ENCODE measurements at regions not wholly inside any gene's neighbourhood (a gene's known extent, or its start where the extent isn't known, plus 50 kb on each side); places are given as distances from the start of the nearest gene placed in this dataset.

GRCh38 chr15:60265057-60265456 lies 132.7 kb downstream of the ANXA2 start:
- TF ChIP-seq, protein P1, sequence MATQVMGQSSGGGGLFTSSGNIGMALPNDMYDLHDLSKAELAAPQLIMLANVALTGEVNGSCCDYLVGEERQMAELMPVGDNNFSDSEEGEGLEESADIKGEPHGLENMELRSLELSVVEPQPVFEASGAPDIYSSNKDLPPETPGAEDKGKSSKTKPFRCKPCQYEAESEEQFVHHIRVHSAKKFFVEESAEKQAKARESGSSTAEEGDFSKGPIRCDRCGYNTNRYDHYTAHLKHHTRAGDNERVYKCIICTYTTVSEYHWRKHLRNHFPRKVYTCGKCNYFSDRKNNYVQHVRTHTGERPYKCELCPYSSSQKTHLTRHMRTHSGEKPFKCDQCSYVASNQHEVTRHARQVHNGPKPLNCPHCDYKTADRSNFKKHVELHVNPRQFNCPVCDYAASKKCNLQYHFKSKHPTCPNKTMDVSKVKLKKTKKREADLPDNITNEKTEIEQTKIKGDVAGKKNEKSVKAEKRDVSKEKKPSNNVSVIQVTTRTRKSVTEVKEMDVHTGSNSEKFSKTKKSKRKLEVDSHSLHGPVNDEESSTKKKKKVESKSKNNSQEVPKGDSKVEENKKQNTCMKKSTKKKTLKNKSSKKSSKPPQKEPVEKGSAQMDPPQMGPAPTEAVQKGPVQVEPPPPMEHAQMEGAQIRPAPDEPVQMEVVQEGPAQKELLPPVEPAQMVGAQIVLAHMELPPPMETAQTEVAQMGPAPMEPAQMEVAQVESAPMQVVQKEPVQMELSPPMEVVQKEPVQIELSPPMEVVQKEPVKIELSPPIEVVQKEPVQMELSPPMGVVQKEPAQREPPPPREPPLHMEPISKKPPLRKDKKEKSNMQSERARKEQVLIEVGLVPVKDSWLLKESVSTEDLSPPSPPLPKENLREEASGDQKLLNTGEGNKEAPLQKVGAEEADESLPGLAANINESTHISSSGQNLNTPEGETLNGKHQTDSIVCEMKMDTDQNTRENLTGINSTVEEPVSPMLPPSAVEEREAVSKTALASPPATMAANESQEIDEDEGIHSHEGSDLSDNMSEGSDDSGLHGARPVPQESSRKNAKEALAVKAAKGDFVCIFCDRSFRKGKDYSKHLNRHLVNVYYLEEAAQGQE (IDR thresholded peaks at IDR 0.05; ENCODE audit: insufficient replicate concordance, low read depth) = no peak
- TF ChIP-seq, protein P2, sequence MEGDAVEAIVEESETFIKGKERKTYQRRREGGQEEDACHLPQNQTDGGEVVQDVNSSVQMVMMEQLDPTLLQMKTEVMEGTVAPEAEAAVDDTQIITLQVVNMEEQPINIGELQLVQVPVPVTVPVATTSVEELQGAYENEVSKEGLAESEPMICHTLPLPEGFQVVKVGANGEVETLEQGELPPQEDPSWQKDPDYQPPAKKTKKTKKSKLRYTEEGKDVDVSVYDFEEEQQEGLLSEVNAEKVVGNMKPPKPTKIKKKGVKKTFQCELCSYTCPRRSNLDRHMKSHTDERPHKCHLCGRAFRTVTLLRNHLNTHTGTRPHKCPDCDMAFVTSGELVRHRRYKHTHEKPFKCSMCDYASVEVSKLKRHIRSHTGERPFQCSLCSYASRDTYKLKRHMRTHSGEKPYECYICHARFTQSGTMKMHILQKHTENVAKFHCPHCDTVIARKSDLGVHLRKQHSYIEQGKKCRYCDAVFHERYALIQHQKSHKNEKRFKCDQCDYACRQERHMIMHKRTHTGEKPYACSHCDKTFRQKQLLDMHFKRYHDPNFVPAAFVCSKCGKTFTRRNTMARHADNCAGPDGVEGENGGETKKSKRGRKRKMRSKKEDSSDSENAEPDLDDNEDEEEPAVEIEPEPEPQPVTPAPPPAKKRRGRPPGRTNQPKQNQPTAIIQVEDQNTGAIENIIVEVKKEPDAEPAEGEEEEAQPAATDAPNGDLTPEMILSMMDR (IDR thresholded peaks at IDR 0.05; ENCODE audit: insufficient read depth, low read length) = no peak
- TF ChIP-seq SPI1 (IDR thresholded peaks at IDR 0.05; ENCODE audit: borderline replicate concordance, low read depth) (no peak), GABPA (IDR thresholded peaks at IDR 0.05; ENCODE audit: low read depth) (no peak), POLR2AphosphoS5 (IDR thresholded peaks at IDR 0.05; ENCODE audit: low read depth) (no peak)
- Histone ChIP-seq H3K27ac (replicated peaks) (no peak overlapping the region), H3K27me3 (ENCODE audit: insufficient read depth, poor library complexity, severe bottlenecking) (no peaks in the 10 kb centered on the region), H3K4me3 (replicated peaks; ENCODE audit: insufficient read depth, low read length) (no peak overlapping the region)
- no peak for DNase-seq (ENCODE audit: low read depth in 1 of 2, low spot score in 1 of 2)

DNA sequence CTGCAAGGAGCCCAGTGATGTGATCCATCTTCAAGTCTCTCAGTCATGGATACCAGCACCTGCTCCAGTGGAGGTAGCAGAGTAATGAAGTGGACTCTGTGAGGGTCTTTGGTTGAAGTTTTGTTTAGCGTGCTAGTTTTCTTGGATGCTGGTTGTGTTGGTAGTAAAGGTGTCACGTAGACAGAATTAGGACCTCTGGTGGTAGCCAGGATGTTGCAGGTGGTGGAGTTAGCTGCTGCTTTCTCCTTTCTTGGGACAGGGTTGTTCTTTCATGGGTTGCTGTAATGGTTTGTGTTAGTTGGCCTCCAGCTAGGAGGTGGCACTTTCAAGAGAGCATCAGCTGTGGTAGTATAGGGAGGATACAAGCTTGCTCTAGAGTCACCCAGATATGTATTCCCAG lies 125.2 kb downstream of the ANXA2 start:
- no peak for DNase-seq (ENCODE audit: low read depth in 1 of 2, low spot score in 1 of 2)
- Histone ChIP-seq H3K4me3 (replicated peaks; ENCODE audit: insufficient read depth, low read length) (no peak overlapping the region), H3K27me3 (ENCODE audit: insufficient read depth, poor library complexity, severe bottlenecking) (no peaks in the 10 kb centered on the region), H3K27ac (replicated peaks) (no peak overlapping the region)
- TF ChIP-seq GABPA (IDR thresholded peaks at IDR 0.05; ENCODE audit: low read depth) (no peak), SPI1 (IDR thresholded peaks at IDR 0.05; ENCODE audit: borderline replicate concordance, low read depth) (no peak), POLR2AphosphoS5 (IDR thresholded peaks at IDR 0.05; ENCODE audit: low read depth) (no peak)
- TF ChIP-seq, protein P1 (IDR thresholded peaks at IDR 0.05; ENCODE audit: insufficient replicate concordance, low read depth) = no peak
- TF ChIP-seq, protein P2 (IDR thresholded peaks at IDR 0.05; ENCODE audit: insufficient read depth, low read length) = no peak

- Histone ChIP-seq H3K27me3 (ENCODE audit: insufficient read depth, poor library complexity, severe bottlenecking) (no peaks in the 10 kb centered on the region), H3K27ac (replicated peaks) (no peak overlapping the region), H3K4me3 (replicated peaks; ENCODE audit: insufficient read depth, low read length) (no peak overlapping the region)
- DNase-seq (ENCODE audit: low read depth in 1 of 2, low spot score in 1 of 2) = no peak
- TF ChIP-seq, protein P2 (IDR thresholded peaks at IDR 0.05; ENCODE audit: insufficient read depth, low read length) = no peak
- TF ChIP-seq POLR2AphosphoS5 (IDR thresholded peaks at IDR 0.05; ENCODE audit: low read depth) = no peak
- no peak for TF ChIP-seq SPI1 (IDR thresholded peaks at IDR 0.05; ENCODE audit: borderline replicate concordance, low read depth)
- TF ChIP-seq, protein P1 (IDR thresholded peaks at IDR 0.05; ENCODE audit: insufficient replicate concordance, low read depth) = no peak
- TF ChIP-seq GABPA (IDR thresholded peaks at IDR 0.05; ENCODE audit: low read depth) = no peak
Observed at GRCh38 chr15:60275624-60276023, 122.2 kb downstream of the ANXA2 start.

All from HL-60 (cell line).